ENCODE measurements at regions not wholly inside any gene's neighbourhood (a gene's known extent, or its start where the extent isn't known, plus 50 kb on each side); places are given as distances from the start of the nearest gene placed in this dataset.
A peak's percentile ranks its signal among the peaks of the same experiment; 100 is the strongest.

- DNase-seq: no peak
These were observed 170.9 kb upstream of the CPEB2 start for GRCh38 chr4:14831416-14831815.

- no peak for DNase-seq
These were observed 169.2 kb upstream of the CPEB2 start for GRCh38 chr4:14833053-14833452.

GRCh38 chr4:14834382-14834781, 167.9 kb upstream of the CPEB2 start:
- no peak for DNase-seq

- DNase-seq: no peak
These were observed 167.0 kb upstream of the CPEB2 start for GRCh38 chr4:14835288-14835687.

GRCh38 chr4:14835708-14836425, 166.4 kb upstream of the CPEB2 start:
- DNase-seq: no peak

GRCh38 chr4:14837860-14838259, 164.4 kb upstream of the CPEB2 start:
- no peak for DNase-seq

- no peak for DNase-seq
These were observed 160.2 kb upstream of the CPEB2 start for GRCh38 chr4:14841801-14842768.

- no peak for DNase-seq
These were observed 159.2 kb upstream of the CPEB2 start for GRCh38 chr4:14842964-14843630.

GRCh38 chr4:14844061-14844460, 158.2 kb upstream of the CPEB2 start:
- DNase-seq: no peak

GRCh38 chr4:14848229-14848628, 154.1 kb upstream of the CPEB2 start:
- DNase-seq: no peak

GRCh38 chr4:14850455-14851097, 151.7 kb upstream of the CPEB2 start:
- DNase-seq: no peak

- DNase-seq: no peak
These were observed 148.9 kb upstream of the CPEB2 start for GRCh38 chr4:14853176-14853943.

- DNase-seq: no peak
These were observed 146.6 kb upstream of the CPEB2 start for GRCh38 chr4:14855719-14856061.

- peak; percentile 51 for DNase-seq
These were observed 146.0 kb upstream of the CPEB2 start for GRCh38 chr4:14856062-14856933.

- no peak for DNase-seq
These were observed 145.4 kb upstream of the CPEB2 start for GRCh38 chr4:14856934-14857235.

GRCh38 chr4:14857475-14857874, 144.8 kb upstream of the CPEB2 start:
- no peak for DNase-seq

- no peak for DNase-seq
These were observed 144.3 kb upstream of the CPEB2 start for GRCh38 chr4:14857981-14858380.

- no peak for DNase-seq
These were observed 139.4 kb upstream of the CPEB2 start for GRCh38 chr4:14862891-14863290.

GRCh38 chr4:14863418-14864364, 138.6 kb upstream of the CPEB2 start:
- DNase-seq: no peak

GRCh38 chr4:14864365-14865030, 137.8 kb upstream of the CPEB2 start:
- no peak for DNase-seq
